HepG2 (cell line): ENCODE measurements at regions not wholly inside any gene's neighbourhood (a gene's known extent, or its start where the extent isn't known, plus 50 kb on each side); places are given as distances from the start of the nearest gene placed in this dataset.

Source experiments
- ARID5B ChIP-seq: IDR thresholded peaks from 2 replicates; pipeline ENCODE4 v1.4.0; 2020; ENCODE audit warnings: mild to moderate bottlenecking, missing genetic modification reagents
- CEBPG ChIP-seq: IDR thresholded peaks from 2 replicates; pipeline ENCODE4 v1.6.1; 2016
- EP300 ChIP-seq, 3 experiments: sonication (generic) in 1 of 3; formaldehyde crosslinking in 1 of 3; IDR thresholded peaks; 2 replicates each; pipeline versions ENCODE4 v1.5.1 to v1.6.1; 2011 to 2020; ENCODE audit warnings: low read depth in 2 of 3, low read length in 2 of 3, borderline replicate concordance in 1 of 3, improper control_type of control experiment in 1 of 3, mild to moderate bottlenecking in 1 of 3, missing genetic modification reagents in 1 of 3, moderate library complexity in 1 of 3
- ESRRA ChIP-seq: sonication (generic); formaldehyde crosslinking; IDR thresholded peaks from 2 replicates; pipeline ENCODE4 v1.5.1; 2020; ENCODE audit warnings: mild to moderate bottlenecking, low read depth, missing genetic modification reagents
- FOXA3 ChIP-seq: IDR thresholded peaks from 2 replicates; pipeline ENCODE4 v1.6.1; 2016; ENCODE audit warnings: missing genetic modification reagents, missing compliant biosample characterization
- FOXJ3 ChIP-seq: sonication (generic); formaldehyde crosslinking; IDR thresholded peaks from 2 replicates; pipeline ENCODE4 v1.4.0; 2020; ENCODE audit warnings: missing genetic modification reagents, mild to moderate bottlenecking, borderline replicate concordance
- FOXP4 ChIP-seq: sonication (generic); formaldehyde crosslinking; IDR thresholded peaks from 2 replicates; pipeline ENCODE4 v1.4.0; 2020; ENCODE audit warnings: missing genetic modification reagents
- GATAD2A ChIP-seq: IDR thresholded peaks from 2 replicates; pipeline ENCODE4 v1.6.1; 2016
- GLI4 ChIP-seq: sonication (generic); formaldehyde crosslinking; IDR thresholded peaks from 2 replicates; pipeline ENCODE4 v1.5.1; 2020; ENCODE audit warnings: missing genetic modification reagents, mild to moderate bottlenecking, moderate library complexity, borderline replicate concordance
- MIXL1 ChIP-seq: IDR thresholded peaks from 2 replicates; pipeline ENCODE4 v1.6.1; 2016
- PHF21A ChIP-seq: sonication (generic); formaldehyde crosslinking; IDR thresholded peaks from 2 replicates; pipeline ENCODE4 v1.5.0; 2020; ENCODE audit warnings: mild to moderate bottlenecking, missing genetic modification reagents
- POGZ ChIP-seq: sonication (generic); formaldehyde crosslinking; IDR thresholded peaks from 2 replicates; pipeline ENCODE4 v1.4.0; 2020; ENCODE audit warnings: mild to moderate bottlenecking, missing genetic modification reagents
- RCOR2 ChIP-seq: IDR thresholded peaks from 2 replicates; pipeline ENCODE4 v1.6.1; 2016; ENCODE audit warnings: missing biosample characterization, missing genetic modification reagents
- SOX13 ChIP-seq, 3 experiments: fragments of 450-650 bp in 1 of 3; sonication (generic) in 1 of 3; formaldehyde crosslinking in 1 of 3; IDR thresholded peaks in 2 of 3; conservative IDR thresholded peaks in 1 of 3; 2 replicates each; pipeline versions ENCODE4 v1.5.0 to v1.6.1; 2016 to 2020; ENCODE audit warnings: antibody characterized with exemption in 1 of 3, mild to moderate bottlenecking in 1 of 3, missing compliant biosample characterization in 1 of 3, missing genetic modification reagents in 1 of 3, moderate library complexity in 1 of 3
- SOX5 ChIP-seq: IDR thresholded peaks from 2 replicates; pipeline ENCODE4 v1.6.1; 2016; ENCODE audit warnings: borderline replicate concordance
- SOX6 ChIP-seq, 2 experiments: fragments of 450-650 bp in 1 of 2; sonication (generic) in 1 of 2; formaldehyde crosslinking in 1 of 2; IDR thresholded peaks; 2 replicates each; pipeline versions ENCODE4 v1.4.0 to v1.6.1; 2017 to 2020; ENCODE audit warnings: antibody characterized with exemption in 1 of 2, mild to moderate bottlenecking in 1 of 2, missing genetic modification reagents in 1 of 2
- ZMYM4 ChIP-seq: sonication (generic); formaldehyde crosslinking; IDR thresholded peaks from 2 replicates; pipeline ENCODE4 v1.8.1; 2023; ENCODE audit warnings: mild to moderate bottlenecking, missing genetic modification reagents
- TF ChIP-seq, protein P1 (sequence below): IDR thresholded peaks from 2 replicates; pipeline ENCODE4 v1.6.1; 2016; ENCODE audit warnings: low read depth

DNA sequence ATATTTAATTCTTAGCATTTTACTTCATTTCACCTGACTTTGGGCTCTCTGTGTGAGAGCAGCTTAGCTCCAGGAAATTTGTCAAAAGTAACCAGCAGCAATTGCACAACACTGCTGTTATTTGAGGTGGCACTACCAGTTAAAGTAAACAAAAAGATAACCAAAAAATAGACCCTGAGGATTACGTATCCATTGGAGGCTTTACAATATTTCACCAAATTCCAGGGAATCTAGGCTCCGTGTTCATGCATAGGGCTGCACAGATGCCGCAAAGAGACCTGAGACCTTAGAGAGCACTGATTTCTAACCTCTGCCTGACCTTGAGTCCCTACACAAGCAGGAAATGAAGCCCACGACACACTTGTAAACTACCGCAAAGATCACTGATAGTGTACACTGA lies 1392.7 kb upstream of the CDH6 start (continued):
- TF ChIP-seq ARID5B (CRISPR knock-in tag) (peak; percentile 61; the same call in 1 of the 2 replicates), GLI4 (CRISPR knock-in tag) (no peak), SOX5 (CRISPR knock-in tag) (peak; percentile 7; the same call in 1 of the 2 replicates), SOX13 (IDR thresholded peaks at IDR 0.05) (no peak), SOX13 (CRISPR knock-in tag; conservative IDR thresholded peaks at IDR 0.05 in 1 of 2, IDR thresholded peaks at IDR 0.05 in 1 of 2) (peak in 1 of 2 experiments; percentile 37; a peak in 2 of 4 replicates), PHF21A (peak; percentile 52; the same call in 1 of the 2 replicates), GATAD2A (CRISPR knock-in tag) (peak; percentile 56), FOXP4 (CRISPR knock-in tag) (peak; percentile 44; the same call in 1 of the 2 replicates), RCOR2 (CRISPR knock-in tag) (no peak), ZMYM4 (CRISPR knock-in tag) (peak; percentile 35; the same call in 1 of the 2 replicates), ESRRA (CRISPR knock-in tag) (0 out of 2 replicates have a peak, but pooled peaks have one; percentile 35), SOX6 (IDR thresholded peaks at IDR 0.05) (no peak), SOX6 (CRISPR knock-in tag; IDR thresholded peaks at IDR 0.05) (peak; percentile 22; the same call in 1 of the 2 replicates), POGZ (peak; percentile 14; the same call in 1 of the 2 replicates), FOXJ3 (CRISPR knock-in tag) (no peak), FOXA3 (CRISPR knock-in tag) (peak; percentile 47; the same call in 1 of the 2 replicates), CEBPG (CRISPR knock-in tag) (peak; percentile 81), EP300 (IDR thresholded peaks at IDR 0.05; ENCODE audit: low read depth in 2 of 2, low read length in 2 of 2) (no peak), EP300 (CRISPR knock-in tag; IDR thresholded peaks at IDR 0.05; ENCODE audit: borderline replicate concordance) (peak; percentile 38; the same call in 1 of the 2 replicates), MIXL1 (CRISPR knock-in tag) (0 out of 2 replicates have a peak, but pooled peaks have one; percentile 37)
- TF ChIP-seq, protein P1, sequence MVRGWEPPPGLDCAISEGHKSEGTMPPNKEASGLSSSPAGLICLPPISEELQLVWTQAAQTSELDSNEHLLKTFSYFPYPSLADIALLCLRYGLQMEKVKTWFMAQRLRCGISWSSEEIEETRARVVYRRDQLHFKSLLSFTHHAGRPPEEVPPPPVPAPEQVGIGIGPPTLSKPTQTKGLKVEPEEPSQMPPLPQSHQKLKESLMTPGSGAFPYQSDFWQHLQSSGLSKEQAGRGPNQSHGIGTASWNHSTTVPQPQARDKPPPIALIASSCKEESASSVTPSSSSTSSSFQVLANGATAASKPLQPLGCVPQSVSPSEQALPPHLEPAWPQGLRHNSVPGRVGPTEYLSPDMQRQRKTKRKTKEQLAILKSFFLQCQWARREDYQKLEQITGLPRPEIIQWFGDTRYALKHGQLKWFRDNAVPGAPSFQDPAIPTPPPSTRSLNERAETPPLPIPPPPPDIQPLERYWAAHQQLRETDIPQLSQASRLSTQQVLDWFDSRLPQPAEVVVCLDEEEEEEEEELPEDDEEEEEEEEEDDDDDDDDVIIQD (CRISPR knock-in tag) = 0 out of 2 replicates have a peak, but pooled peaks have one; percentile 46
